AG08396 (cell line): ENCODE measurements at regions not wholly inside any gene's neighbourhood (a gene's known extent, or its start where the extent isn't known, plus 50 kb on each side); places are given as distances from the start of the nearest gene placed in this dataset.

ENCODE experiments used
- DNase-seq: peaks from one replicate; pipeline ENCODE4 v3.0.0; 2012; ENCODE audit warnings: low spot score, mixed read lengths

DNA sequence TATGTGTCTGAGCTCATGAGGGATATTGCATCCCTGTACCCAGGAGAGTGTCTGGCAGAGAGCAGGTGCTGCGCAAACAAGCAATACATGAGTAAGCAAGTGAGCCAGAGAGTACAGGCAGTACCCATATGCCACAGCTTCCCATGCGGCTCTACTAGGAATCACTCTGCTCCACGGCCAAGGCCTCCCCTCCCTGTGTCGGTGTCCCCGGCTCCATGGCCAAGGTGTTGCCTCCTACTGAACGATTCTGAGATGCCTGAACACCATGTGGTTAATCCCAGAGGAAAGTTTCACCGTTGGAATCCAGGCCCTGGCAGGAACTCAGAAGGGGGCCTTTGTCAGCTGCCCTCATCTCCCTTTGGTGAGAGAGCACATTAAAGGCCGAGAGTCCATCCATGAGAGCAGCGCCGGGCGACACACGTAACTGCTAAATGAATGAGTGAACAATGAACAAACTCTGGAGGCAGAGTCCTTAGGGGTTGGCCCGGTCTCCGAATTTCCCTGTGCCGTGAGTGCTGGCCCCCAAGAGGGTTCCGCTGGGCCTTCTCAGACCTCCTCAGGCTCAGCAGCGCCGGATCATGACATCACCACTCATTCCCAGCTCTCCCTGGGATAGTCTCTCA is 136.0 kb upstream of the FAM20C start:
- DNase-seq: no peak

DNA sequence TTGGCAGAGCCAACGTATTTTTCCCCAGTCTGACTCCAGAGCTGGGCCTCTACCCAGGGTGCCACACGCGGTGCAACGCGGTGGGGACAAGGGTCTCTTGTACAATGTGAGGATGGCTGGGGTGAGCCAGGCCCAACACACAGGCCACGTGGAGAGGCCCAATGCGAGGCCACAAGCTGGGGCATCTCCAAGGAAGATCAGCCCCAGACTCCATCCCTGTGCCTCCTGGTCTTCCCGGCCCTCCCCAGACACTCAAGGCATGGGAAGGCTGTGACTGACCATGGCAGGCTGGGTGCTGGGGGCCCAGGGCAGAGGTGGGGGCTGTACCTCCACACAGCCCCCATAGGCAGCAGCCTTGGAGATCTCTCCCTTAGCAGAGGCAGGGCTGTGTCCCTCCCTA is 135.3 kb upstream of the FAM20C start:
- no peak for DNase-seq

DNA sequence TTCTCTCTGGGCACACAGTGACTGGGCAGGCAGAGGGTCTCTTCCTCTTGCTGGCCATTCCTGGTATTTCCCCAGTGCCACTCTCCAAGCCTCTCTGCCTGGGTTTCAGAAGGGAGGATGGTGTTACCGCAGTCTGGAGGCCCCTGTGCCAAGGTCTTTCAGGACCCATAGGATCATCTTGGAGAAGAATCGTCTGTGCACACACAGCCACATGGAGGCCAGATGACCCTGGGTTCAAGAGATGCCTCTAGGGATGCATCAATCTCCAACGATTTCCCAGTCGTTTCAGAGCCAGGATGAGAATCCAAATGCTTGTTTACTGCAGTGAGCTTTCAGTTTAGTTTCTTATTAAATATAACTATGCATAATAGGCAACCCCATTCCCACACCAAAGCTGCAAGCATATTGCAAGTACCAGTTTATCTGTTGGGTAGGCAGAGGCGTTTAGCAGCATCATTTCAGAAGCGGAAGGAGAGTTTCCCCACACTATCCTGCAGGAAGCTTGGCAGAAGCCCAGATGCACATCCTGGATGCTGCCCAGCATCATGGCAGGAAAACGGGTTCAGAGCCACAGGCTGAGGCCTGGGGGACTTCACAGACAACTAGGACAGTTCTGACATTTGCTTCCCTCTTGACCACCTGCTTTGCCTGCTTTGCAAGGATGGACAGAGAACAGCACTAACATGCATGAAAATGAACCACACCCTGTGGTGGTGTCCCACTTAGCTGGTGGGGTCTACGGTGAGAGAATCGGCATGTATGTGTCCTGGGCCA is 134.7 kb upstream of the FAM20C start:
- no peak for DNase-seq

DNA sequence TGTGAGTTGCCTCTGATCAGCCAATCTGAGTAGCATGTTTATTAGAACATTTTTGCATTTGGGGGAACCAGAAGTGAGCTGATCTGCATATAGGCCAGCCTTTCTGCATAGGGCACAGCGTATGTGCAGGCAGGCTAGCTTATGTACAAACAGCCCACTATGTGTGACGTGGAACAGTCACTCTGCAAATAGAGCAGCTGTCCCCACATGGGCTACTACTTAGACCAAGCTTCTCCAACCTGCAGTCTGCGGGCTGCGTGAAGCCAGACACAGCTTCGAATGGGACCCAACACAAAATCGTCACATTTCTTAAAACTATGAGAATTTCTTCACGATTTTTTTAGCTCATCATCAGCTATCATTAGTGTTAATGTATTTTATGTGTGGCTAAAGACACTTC is 134.1 kb upstream of the FAM20C start:
- no peak for DNase-seq

DNA sequence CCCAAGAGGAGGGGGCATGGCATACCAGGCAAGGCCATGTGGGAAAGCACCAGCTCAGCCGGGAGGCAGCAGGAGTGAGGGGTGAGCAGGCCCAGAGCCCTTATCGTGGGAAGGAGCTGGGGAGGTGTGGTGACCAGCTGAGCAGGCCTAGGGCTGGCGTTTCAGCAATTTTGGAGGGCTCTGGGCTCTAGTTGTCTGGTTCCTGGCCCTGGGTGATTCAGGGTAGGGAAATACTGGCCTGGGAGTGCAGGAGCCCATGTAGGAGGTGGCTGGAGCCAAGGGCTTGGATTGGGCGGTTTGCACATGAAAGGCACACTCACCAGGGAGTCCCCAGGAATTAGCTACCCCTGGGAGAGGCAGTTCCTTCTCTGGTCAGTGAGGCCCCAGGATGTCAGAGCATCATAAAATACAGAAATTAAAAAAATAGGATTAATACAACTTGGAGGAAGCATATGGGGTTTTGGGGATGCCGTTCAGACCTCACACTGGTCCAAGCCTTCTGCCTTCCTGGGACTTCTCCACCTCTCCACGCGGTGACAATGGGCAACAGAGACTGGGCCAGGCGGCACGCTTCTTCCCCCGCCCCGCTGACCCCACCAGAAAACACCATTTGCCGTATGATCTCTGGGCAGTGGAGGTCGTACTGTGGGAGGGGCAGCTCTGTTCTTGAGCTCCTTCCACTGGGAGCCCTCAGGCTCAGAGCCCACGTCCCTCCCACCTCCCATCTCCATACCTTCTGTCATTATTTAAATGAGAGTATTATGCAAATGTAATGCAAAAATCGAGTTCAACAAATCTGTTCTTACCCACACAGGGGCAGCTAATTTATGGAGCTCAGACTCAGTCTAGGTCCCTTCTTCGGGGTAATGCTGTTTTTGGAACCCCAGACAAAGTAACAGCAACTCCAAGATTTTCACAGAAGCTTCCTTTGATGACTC is 133.0 kb upstream of the FAM20C start:
- no peak for DNase-seq

DNA sequence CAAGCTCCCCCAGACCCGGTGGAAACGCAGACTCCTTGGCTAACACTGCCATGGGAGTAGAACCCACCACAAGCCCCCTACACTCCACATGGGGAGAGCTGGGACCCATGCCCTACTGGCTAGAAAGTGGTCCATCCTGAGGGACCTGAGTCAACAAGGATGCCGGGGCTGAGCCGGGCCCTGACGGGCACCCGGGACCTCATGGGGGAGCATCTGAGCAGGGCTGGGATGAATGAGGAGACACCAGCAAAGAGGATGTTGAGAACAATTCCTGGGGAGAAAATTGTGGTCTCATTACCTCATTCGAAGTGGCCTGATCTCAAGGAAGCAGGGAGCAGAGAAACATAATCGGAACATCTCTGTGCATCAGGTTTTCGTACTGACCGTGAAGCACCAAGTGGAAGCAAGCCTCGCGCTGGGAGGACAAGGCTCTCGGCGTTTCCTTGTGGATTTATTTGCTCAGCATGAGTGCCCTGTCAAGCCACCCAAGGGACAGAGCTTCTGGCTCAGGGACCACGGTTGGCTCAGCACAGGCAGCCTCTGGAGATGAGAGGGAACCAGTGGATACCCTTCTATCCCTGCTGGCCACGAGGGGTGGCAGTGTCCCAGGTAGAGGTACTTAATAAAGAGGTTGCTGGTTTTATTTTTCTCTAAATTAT is 132.2 kb upstream of the FAM20C start:
- no peak for DNase-seq

DNA sequence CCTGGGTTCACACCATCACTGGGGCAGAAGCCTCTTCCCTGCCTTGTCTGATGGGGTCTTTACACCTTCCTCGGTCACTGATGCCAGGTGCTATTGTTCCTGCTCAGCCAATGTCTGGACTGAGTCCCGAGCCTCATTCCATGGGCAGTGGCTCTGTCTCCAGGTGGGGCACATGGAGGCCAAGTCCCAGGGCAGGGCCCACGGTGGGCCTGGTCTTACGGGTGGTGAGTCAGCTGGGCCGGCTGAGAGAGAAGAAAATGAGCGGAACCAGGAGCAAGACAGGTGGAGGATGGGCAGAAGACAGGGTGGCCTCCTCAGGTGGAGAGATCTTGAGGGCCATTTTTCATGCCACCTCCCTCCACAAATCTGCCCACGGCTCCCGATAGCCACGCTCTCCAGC is 131.7 kb upstream of the FAM20C start:
- DNase-seq: no peak

DNA sequence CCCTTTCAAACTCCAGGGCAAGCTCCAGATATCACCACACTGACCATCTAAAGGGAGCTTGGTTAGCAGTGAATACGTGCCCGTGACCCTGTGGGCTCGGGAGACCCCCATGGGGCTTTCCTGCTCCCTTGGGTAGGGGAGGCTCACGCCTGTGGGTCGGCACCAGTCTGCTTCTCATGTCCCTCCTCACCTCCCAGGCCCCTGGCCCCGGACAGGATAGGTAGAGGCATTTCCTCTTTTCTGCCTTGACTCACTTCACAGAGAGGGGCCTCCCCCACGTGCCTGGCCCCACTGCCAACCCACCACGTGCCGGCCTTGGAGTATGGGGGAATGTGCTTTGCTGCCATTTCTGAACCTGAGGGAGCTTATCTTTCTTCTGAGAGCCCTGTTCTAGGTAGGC is 131.3 kb upstream of the FAM20C start:
- DNase-seq: no peak

DNA sequence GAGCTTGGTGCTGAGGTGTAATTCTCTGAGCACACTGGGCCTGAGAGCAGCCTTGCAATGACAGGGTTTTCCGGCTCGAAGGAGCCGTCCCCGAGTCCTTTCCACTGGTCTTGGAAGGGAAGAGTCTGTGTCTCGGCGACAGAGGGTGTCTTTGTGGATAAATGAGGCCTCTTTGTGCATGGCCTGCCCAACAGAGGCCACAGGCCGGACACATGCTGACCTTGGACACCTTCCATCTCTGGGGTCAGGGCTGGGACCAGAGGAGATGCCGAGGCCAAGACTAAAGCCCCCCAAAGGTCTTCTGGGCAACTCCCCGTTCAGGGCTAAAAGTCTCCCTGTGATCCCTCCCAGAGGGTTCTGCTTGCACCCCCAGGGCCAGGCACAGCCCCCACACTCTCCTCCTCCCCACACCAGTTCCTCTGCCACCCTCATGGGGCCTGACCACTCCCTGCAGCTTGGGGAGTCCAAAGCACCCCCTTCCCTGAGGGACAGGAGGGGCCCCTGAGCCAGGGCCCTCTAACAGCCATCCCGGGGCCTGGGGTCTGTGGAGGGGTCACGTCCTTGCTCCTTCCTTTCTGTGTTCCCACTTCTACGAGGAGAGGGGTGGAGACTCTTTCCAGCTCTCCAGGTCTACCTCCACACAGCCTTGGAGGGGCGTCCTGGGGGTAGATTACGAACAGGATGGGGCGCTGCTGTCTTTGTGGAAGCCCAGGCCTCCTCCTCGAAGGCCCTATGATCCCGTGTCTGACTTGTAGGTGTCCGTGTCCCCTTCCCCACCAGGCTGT is 130.6 kb upstream of the FAM20C start:
- no peak for DNase-seq

DNA sequence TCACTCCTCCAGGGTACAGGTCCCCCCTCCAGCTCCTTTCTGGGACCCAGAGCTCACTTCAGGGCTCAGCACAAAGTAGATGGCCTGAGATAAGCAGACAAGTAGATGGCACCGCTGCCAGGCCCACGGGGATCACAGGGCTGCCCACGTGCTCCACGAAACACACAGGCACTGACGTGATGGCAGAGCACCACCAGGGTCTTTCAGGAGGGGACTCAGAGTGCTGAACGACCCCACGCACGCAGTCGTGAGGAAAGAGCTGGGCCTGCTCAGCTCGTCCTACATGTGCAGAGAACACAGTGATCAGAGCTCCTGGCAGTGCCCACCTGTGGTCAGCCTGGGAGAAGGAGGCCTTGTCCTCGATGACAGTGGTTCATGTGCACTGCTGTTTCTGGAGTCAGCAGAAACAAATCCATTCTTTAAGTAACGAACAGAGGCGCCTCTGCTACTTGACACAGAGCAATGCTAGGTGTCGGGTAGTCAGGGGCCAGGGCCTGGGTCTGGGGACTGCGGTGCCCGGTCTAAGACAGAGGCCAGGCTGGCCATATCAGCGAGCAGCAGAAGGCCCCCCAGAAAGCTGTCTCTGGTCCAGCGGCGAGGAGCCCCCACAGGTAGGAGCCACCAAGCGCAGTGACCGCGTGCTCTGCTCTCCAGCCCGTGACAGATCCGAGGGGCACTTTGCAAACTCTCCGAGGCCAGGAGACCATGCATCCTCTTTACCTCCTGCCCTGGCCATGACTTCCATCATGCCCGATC is 129.8 kb upstream of the FAM20C start:
- no peak for DNase-seq

DNA sequence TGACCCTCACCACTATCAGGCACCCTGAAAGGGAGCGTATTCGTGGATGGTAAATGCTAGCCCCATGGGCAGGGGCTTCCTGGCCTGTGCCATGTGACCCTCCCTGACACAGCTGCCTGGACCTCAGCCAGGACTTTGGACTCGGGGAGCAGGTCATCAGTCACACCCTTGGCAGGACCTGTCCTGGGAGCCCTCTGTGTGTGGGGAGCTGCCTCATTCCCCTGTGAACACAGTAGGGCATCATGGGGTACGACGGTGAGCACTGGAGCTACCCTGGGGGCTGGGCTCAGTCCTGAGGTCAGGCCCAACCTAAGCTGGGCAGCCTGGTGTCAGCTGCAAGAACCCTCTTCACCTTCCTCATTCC is 129.3 kb upstream of the FAM20C start:
- DNase-seq: no peak

DNA sequence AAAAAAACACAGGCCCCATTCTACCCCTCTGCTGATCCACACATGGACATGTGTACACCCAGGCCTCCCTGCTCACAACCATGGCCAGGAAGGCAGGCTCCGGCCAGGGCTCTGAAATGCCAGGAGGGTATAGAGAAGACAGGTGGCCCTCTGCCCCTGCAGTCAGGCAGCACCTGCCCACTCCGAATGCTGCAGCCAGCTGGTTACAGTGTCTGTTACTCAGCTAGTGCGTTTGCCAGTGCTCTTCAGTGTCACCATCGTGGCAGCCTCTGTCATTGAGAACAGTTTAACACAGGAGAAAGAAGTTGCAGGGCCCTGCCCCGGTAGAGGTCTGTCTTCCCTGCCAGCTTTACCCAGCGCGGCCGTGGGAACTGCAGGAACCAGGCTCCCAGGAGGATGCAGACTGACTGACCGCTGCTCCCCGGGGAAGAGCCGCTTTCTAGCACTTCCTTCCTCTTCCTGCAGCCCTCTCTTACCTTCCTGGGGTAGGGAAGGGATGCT is 128.8 kb upstream of the FAM20C start:
- DNase-seq: no peak

DNA sequence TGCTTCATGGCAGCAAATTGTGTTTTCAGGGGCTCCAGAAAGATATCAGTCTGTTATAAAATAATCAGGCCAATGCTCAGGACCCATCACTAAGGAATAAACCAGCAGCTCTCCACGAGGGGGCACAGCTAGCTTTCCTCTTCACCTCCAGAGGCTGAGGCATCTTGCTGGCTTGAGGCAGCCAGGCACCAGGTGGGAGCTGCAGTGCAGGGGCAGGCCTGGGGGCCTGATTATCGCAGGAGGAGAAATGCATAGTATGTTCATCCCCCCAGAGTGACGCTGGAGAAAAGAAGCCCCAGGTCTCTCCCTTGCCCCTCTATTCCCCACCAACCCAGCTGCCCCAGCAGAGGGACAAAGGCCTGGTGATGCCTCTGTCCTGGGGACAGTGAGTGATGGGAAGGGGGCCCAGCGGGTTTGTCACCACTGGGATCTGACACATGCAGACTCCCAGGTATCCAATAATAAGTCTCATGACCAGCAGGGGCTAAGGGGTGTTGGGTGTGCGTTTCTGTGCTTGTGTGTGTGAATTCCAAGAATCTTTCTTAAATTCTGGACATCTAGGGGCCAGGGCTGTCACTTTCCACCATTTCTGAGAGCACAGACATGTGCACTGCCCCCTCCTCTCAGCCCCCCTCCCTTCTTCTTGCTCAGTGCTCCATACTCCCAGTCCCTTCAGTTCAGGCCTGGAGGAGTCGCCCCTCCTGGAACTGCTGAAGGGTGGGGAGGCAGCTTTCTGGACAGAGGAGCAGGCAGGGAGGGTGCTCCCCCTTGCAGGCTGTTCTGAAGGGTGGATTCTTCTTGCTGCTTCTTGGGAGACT is 128.1 kb upstream of the FAM20C start:
- peak; percentile 68 for DNase-seq

DNA sequence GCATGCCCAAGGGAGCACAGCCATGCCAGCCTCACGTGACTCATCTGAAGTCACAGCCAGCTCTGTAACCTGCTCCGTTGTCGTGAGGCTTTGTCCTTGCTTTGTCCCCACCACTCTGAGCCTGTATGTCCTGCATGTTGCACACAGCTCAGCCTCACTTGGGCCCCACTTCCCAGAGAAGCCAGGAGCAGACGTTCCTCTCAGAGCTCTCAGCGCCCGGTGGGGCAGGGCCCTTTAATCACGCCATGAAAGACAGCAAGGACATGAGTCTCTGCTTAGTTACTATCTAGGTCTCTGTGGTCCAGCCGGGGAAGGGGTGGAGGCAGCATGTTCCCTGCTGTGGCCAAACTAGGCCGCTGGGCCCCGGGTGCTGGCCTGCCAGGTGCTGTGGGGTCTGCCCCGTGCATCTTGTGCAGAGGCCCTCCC is 127.4 kb upstream of the FAM20C start:
- no peak for DNase-seq

DNA sequence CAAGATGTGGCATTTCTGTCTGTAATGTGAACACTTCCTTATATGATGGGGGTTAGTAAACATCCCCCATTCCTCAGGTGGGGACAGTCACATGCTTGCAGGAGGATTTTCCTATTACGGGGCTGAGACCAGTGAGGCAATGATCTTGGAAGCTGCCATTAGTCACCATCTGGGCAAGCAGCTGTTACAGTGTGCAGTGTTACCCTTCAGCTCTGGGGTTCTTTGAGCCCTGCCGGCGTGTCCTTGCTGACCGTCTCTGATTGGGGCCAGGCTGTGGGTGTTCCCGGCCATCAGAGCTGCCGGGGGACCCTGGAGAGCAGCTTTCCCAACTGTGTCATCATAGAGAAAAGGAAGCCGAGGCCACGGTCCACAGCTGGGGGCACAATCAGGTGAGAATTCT is 126.8 kb upstream of the FAM20C start:
- no peak for DNase-seq

DNA sequence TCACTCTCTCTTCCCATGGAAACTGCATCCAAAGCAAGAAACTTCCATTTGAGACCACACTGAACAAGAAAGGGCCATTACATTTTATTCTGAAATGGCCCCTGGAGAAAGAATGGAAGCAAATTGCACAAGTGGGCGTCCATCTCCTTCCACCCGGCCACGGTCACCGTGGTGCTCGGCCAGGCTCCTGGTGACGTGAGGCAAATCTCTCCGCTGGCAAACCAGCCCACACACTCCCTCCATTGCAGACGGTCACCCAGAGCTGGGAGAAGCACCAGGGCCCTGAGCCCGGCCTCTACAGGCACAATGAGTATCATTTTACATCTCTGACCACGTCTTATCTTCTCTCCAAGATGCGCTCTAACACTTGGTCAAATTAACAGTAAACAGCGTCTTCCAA is 126.1 kb upstream of the FAM20C start:
- DNase-seq: no peak

DNA sequence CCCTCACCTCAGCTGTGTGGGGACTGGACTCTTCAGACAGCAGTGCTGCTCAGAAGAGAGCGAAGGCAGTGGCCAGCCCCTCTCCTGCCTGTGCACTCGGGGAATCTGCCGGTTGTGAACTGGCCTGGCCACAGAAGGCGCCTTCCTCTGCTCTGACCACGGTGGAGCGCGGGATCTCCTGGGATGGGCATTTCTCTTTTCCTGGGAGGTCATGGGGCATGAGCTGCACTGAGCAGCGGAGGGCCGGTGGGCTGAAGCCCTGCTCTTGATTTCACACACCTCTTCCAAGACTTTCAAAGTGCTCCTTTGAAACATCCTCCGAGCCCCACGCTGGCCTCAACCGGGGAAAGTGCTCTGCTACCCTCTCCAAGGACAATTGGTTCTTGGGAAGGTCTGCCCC is 125.6 kb upstream of the FAM20C start:
- no peak for DNase-seq

DNA sequence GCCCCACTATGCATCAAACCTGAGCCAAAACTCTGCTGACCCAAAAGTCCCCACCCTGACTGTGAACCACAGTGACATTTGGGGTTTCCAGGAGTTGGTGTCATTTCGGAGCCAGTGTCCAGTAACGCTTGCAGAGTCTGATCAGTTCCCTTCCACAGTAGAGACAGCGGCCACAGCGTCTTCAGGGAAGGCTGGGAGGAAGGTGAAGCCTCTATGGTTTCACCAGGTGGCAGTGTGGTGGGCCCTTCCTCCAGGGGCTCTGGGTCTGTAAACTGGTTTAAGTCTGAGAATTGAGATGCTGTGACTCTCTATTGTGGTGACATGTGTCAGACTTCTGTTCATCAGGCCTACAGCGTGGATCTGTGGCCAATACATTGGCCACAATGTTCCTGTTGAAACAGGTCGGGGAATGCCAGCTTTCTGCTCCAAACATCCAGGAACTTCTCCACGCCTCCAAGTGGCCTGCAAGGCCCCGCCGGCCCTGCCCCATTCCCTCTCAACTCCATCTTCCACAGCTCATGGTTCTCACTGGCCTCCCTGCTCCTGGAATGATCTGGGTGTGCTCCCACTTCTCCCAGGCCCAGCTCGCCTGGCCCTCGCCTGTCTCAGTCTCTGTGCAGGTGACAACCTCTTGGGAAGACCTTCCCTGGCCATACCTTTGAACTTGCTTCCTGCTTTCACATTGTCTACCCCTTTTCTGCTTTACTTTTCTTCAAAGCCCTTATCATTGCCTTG is 124.5 kb upstream of the FAM20C start:
- no peak for DNase-seq

DNA sequence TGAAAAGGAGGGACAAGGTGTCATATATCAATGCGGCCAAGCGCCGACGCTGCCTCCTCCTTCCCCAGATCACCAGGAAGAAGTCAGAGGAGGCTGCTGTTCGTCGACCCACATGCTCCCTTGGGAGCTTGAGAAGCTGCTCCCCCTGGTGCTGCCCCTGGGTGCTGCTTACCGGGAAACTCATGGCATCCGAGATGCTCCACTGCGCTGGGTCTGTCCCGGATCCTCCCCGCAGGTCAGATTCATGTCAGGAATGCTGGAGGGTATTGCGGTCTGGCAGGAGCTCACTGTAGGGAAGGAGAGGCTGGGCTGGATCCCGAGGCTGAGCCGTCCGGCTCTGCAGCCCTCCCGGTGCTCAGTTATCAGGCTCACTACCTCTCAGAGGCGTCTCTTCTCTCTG is 123.7 kb upstream of the FAM20C start:
- no peak for DNase-seq
